AG09309 (cell line): ENCODE measurements at regions not wholly inside any gene's neighbourhood (a gene's known extent, or its start where the extent isn't known, plus 50 kb on each side); places are given as distances from the start of the nearest gene placed in this dataset.

ENCODE experiments used
- DNase-seq: peaks from one replicate; pipeline ENCODE4 v3.0.0-alpha.2; 2010; ENCODE audit warnings: low read depth
- H3K4me3 ChIP-seq: 2 replicates; pipeline ENCODE4 v1.5.1; 2011; ENCODE audit warnings: mild to moderate bottlenecking, low read depth, low read length, moderate library complexity; ENCODE audit not compliant: control insufficient read depth
- CTCF ChIP-seq: IDR thresholded peaks from 2 replicates; pipeline ENCODE4 v1.5.1; 2011; ENCODE audit warnings: mild to moderate bottlenecking, low read depth, low read length, inconsistent platforms; ENCODE audit not compliant: insufficient read depth, control insufficient read depth; ENCODE audit errors: missing control alignments

- TF ChIP-seq CTCF, result no peak
- H3K4me3 ChIP-seq, result no peak overlapping the region
- no peak for DNase-seq
Measured at GRCh38 chr5:71972777-71973473, 134.3 kb upstream of the MAP1B start.

GRCh38 chr5:71973563-71973962 lies 133.7 kb upstream of the MAP1B start:
- H3K4me3 ChIP-seq, result no peak overlapping the region
- TF ChIP-seq CTCF, result no peak
- DNase-seq, result no peak

GRCh38 chr5:71974165-71974564 lies 133.1 kb upstream of the MAP1B start:
- TF ChIP-seq CTCF, result no peak
- no peak overlapping the region for H3K4me3 ChIP-seq
- DNase-seq, result no peak

- H3K4me3 ChIP-seq, result no peak overlapping the region
- TF ChIP-seq CTCF, result no peak
- no peak for DNase-seq
Measured at GRCh38 chr5:71974622-71975021, 132.7 kb upstream of the MAP1B start.

- no peak for TF ChIP-seq CTCF
- DNase-seq, result no peak
- H3K4me3 ChIP-seq, result no peak overlapping the region
Measured at GRCh38 chr5:71976449-71976848, 130.8 kb upstream of the MAP1B start.

GRCh38 chr5:71977311-71977710 lies 130.0 kb upstream of the MAP1B start:
- no peak for DNase-seq
- H3K4me3 ChIP-seq, result no peak overlapping the region
- no peak for TF ChIP-seq CTCF

GRCh38 chr5:71978216-71978615 lies 129.1 kb upstream of the MAP1B start:
- DNase-seq, result no peak
- TF ChIP-seq CTCF, result no peak
- H3K4me3 ChIP-seq, result no peak overlapping the region
